ENCODE measurements at regions not wholly inside any gene's neighbourhood (a gene's known extent, or its start where the extent isn't known, plus 50 kb on each side); places are given as distances from the start of the nearest gene placed in this dataset.

DNA sequence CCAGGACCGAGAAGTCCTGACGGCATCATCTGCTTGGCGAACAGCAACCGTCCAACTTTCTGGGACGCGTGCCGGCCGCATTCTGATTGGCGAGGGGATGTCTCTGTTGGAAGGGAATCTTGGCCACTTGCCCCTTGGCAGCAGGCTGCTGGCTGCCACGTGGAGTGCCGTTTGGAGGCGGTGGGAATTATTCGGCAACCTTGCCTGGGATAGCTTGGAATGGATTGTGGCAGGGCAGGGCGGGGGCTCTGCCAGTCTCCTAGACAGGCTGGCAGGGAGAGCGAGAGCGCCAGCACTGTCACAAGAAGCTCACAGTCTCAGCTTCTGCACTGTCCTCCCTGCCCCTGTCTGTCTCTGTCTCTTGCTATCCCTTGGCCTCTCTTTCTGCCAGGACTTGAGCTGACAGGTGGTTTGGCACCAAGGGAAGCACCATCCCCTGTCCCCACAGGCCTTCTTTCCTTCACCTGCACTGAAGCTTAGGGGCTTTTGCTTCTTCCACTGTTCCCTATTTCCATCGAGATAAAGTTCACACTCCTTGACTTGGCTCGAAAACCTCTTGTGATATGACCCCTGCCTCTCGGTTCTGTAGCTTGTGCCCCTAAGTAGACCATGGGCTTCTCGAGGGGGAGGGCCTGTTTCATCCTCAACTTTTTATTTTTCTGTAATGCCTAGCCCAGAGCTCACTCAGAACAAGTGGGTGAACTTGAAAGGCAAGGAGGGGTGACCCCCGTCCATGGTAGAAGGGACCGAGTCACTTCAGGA is 201.9 kb downstream of the PHETA1 start:
- TF ChIP-seq, protein P1, sequence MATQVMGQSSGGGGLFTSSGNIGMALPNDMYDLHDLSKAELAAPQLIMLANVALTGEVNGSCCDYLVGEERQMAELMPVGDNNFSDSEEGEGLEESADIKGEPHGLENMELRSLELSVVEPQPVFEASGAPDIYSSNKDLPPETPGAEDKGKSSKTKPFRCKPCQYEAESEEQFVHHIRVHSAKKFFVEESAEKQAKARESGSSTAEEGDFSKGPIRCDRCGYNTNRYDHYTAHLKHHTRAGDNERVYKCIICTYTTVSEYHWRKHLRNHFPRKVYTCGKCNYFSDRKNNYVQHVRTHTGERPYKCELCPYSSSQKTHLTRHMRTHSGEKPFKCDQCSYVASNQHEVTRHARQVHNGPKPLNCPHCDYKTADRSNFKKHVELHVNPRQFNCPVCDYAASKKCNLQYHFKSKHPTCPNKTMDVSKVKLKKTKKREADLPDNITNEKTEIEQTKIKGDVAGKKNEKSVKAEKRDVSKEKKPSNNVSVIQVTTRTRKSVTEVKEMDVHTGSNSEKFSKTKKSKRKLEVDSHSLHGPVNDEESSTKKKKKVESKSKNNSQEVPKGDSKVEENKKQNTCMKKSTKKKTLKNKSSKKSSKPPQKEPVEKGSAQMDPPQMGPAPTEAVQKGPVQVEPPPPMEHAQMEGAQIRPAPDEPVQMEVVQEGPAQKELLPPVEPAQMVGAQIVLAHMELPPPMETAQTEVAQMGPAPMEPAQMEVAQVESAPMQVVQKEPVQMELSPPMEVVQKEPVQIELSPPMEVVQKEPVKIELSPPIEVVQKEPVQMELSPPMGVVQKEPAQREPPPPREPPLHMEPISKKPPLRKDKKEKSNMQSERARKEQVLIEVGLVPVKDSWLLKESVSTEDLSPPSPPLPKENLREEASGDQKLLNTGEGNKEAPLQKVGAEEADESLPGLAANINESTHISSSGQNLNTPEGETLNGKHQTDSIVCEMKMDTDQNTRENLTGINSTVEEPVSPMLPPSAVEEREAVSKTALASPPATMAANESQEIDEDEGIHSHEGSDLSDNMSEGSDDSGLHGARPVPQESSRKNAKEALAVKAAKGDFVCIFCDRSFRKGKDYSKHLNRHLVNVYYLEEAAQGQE (IDR thresholded peaks at IDR 0.05; ENCODE audit: unreplicated experiment): no peak
- TF ChIP-seq, protein P2, sequence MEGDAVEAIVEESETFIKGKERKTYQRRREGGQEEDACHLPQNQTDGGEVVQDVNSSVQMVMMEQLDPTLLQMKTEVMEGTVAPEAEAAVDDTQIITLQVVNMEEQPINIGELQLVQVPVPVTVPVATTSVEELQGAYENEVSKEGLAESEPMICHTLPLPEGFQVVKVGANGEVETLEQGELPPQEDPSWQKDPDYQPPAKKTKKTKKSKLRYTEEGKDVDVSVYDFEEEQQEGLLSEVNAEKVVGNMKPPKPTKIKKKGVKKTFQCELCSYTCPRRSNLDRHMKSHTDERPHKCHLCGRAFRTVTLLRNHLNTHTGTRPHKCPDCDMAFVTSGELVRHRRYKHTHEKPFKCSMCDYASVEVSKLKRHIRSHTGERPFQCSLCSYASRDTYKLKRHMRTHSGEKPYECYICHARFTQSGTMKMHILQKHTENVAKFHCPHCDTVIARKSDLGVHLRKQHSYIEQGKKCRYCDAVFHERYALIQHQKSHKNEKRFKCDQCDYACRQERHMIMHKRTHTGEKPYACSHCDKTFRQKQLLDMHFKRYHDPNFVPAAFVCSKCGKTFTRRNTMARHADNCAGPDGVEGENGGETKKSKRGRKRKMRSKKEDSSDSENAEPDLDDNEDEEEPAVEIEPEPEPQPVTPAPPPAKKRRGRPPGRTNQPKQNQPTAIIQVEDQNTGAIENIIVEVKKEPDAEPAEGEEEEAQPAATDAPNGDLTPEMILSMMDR (conservative IDR thresholded peaks at IDR 0.05; ENCODE audit: low read depth in 2 of 2): no peak
- TF ChIP-seq EZH2phosphoT487 (IDR thresholded peaks at IDR 0.05; ENCODE audit: unreplicated experiment) (no peak), EZH2 (IDR thresholded peaks at IDR 0.05; ENCODE audit: low read depth, unreplicated experiment) (no peak), ZNF331 (CRISPR knock-in tag; IDR thresholded peaks at IDR 0.05; ENCODE audit: low read depth) (no peak), STAT1 (IDR thresholded peaks at IDR 0.05; ENCODE audit: unreplicated experiment) (no peak), POLR2AphosphoS5 (IDR thresholded peaks at IDR 0.05; ENCODE audit: low read depth) (no peak), CREB1 (CRISPR knock-in tag; IDR thresholded peaks at IDR 0.05; ENCODE audit: low read depth) (no peak), ZNF114 (CRISPR knock-in tag; IDR thresholded peaks at IDR 0.05) (no peak), NANOG (IDR thresholded peaks at IDR 0.05; ENCODE audit: borderline replicate concordance) (no peak)
- TF ChIP-seq, protein P3, sequence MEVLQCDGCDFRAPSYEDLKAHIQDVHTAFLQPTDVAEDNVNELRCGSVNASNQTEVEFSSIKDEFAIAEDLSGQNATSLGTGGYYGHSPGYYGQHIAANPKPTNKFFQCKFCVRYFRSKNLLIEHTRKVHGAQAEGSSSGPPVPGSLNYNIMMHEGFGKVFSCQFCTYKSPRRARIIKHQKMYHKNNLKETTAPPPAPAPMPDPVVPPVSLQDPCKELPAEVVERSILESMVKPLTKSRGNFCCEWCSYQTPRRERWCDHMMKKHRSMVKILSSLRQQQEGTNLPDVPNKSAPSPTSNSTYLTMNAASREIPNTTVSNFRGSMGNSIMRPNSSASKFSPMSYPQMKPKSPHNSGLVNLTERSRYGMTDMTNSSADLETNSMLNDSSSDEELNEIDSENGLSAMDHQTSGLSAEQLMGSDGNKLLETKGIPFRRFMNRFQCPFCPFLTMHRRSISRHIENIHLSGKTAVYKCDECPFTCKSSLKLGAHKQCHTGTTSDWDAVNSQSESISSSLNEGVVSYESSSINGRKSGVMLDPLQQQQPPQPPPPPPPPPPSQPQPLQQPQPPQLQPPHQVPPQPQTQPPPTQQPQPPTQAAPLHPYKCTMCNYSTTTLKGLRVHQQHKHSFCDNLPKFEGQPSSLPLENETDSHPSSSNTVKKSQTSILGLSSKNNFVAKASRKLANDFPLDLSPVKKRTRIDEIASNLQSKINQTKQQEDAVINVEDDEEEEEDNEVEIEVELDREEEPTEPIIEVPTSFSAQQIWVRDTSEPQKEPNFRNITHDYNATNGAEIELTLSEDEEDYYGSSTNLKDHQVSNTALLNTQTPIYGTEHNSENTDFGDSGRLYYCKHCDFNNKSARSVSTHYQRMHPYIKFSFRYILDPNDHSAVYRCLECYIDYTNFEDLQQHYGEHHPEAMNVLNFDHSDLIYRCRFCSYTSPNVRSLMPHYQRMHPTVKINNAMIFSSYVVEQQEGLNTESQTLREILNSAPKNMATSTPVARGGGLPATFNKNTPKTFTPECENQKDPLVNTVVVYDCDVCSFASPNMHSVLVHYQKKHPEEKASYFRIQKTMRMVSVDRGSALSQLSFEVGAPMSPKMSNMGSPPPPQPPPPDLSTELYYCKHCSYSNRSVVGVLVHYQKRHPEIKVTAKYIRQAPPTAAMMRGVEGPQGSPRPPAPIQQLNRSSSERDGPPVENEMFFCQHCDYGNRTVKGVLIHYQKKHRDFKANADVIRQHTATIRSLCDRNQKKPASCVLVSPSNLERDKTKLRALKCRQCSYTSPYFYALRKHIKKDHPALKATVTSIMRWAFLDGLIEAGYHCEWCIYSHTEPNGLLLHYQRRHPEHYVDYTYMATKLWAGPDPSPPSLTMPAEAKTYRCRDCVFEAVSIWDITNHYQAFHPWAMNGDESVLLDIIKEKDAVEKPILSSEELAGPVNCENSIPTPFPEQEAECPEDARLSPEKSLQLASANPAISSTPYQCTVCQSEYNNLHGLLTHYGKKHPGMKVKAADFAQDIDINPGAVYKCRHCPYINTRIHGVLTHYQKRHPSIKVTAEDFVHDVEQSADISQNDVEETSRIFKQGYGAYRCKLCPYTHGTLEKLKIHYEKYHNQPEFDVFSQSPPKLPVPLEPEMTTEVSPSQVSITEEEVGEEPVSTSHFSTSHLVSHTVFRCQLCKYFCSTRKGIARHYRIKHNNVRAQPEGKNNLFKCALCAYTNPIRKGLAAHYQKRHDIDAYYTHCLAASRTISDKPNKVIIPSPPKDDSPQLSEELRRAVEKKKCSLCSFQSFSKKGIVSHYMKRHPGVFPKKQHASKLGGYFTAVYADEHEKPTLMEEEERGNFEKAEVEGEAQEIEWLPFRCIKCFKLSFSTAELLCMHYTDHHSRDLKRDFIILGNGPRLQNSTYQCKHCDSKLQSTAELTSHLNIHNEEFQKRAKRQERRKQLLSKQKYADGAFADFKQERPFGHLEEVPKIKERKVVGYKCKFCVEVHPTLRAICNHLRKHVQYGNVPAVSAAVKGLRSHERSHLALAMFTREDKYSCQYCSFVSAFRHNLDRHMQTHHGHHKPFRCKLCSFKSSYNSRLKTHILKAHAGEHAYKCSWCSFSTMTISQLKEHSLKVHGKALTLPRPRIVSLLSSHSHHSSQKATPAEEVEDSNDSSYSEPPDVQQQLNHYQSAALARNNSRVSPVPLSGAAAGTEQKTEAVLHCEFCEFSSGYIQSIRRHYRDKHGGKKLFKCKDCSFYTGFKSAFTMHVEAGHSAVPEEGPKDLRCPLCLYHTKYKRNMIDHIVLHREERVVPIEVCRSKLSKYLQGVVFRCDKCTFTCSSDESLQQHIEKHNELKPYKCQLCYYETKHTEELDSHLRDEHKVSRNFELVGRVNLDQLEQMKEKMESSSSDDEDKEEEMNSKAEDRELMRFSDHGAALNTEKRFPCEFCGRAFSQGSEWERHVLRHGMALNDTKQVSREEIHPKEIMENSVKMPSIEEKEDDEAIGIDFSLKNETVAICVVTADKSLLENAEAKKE (CRISPR knock-in tag; IDR thresholded peaks at IDR 0.05): no peak
- TF ChIP-seq, protein P4, sequence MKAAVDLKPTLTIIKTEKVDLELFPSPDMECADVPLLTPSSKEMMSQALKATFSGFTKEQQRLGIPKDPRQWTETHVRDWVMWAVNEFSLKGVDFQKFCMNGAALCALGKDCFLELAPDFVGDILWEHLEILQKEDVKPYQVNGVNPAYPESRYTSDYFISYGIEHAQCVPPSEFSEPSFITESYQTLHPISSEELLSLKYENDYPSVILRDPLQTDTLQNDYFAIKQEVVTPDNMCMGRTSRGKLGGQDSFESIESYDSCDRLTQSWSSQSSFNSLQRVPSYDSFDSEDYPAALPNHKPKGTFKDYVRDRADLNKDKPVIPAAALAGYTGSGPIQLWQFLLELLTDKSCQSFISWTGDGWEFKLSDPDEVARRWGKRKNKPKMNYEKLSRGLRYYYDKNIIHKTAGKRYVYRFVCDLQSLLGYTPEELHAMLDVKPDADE (IDR thresholded peaks at IDR 0.05): no peak
